ENCODE measurements at regions not wholly inside any gene's neighbourhood (a gene's known extent, or its start where the extent isn't known, plus 50 kb on each side); places are given as distances from the start of the nearest gene placed in this dataset.

DNA sequence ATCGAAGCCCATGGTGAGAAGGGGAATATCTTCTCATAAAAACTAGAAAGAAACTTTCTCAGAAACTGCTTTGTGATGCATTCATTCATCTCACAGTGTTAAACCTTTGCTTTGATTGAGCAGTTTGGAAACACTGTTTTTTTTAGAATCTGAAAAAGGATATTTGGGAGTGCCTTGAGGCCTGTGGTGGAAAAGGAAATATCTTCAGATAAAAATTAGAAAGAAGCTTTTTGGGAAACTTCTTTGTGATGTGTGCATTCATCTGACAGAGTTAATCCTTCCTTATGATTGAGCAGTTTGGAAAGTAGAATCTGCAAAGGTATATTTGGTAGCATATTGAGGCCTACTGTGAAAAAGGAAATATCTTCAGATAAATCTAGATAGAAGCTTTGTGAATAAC, 1594.9 kb downstream of the UQCRFS1 start:
- DNase-seq, result no peak

DNA sequence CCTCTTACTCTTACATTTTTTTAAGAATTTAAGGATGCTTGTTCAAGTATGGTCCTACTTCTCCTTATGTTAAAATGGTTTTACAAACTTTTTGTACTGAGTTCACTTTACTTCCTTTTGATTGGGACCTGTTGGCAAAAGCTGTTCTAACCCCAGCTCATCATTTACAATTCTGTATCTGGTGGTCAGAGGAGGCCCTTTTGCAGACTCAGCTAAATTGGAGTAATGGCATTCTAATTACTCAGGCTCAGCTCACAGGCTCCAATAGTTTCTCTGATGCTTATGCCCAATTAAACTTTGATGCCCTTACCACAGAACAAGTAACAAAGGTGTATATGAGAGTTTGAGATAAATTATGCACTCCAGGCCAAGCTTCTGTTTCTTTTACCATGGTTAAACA, 1632.0 kb downstream of the UQCRFS1 start:
- no peak for DNase-seq

Data from left hindlimb (tissue), 1 donor.